ENCODE measurements at regions not wholly inside any gene's neighbourhood (a gene's known extent, or its start where the extent isn't known, plus 50 kb on each side); places are given as distances from the start of the nearest gene placed in this dataset.

DNA sequence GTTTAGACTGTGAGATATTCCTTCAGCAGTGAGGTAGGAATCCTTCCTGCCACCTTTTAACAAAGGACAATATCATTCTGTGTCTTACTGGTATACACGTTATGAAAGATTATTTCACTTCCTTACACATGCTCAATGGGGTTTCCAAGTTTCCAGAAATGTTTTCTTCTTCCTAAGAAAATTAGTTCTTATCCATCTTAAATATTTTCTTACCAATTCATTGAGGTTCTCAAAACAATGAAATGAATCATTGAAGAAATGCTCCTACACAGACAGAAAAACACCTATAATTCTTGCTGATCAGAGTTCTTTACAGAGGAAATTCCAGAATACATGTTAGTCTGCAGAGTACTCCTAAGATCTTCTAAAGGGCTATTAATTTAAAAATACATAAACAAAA, 51.4 kb upstream of the SEC61G start:
- TF ChIP-seq, protein P1, sequence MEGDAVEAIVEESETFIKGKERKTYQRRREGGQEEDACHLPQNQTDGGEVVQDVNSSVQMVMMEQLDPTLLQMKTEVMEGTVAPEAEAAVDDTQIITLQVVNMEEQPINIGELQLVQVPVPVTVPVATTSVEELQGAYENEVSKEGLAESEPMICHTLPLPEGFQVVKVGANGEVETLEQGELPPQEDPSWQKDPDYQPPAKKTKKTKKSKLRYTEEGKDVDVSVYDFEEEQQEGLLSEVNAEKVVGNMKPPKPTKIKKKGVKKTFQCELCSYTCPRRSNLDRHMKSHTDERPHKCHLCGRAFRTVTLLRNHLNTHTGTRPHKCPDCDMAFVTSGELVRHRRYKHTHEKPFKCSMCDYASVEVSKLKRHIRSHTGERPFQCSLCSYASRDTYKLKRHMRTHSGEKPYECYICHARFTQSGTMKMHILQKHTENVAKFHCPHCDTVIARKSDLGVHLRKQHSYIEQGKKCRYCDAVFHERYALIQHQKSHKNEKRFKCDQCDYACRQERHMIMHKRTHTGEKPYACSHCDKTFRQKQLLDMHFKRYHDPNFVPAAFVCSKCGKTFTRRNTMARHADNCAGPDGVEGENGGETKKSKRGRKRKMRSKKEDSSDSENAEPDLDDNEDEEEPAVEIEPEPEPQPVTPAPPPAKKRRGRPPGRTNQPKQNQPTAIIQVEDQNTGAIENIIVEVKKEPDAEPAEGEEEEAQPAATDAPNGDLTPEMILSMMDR (IDR thresholded peaks at IDR 0.05; ENCODE audit: borderline replicate concordance): no peak
- Histone ChIP-seq H3K27ac (replicated peaks) (peak overlapping the region; percentile 69), H3K36me3 (no peaks in the 10 kb centered on the region), H3K4me3 (no peak overlapping the region), H3K4me1 (peaks cover 36% of the 10 kb centered on the region), H3K9me3 (replicated peaks) (no peaks in the 10 kb centered on the region), H3K27me3 (ENCODE audit: low read depth) (no peaks in the 10 kb centered on the region)
- DNase-seq: no peak
- intact Hi-C loops (cut with micrococcal nuclease): no loop called here

DNA sequence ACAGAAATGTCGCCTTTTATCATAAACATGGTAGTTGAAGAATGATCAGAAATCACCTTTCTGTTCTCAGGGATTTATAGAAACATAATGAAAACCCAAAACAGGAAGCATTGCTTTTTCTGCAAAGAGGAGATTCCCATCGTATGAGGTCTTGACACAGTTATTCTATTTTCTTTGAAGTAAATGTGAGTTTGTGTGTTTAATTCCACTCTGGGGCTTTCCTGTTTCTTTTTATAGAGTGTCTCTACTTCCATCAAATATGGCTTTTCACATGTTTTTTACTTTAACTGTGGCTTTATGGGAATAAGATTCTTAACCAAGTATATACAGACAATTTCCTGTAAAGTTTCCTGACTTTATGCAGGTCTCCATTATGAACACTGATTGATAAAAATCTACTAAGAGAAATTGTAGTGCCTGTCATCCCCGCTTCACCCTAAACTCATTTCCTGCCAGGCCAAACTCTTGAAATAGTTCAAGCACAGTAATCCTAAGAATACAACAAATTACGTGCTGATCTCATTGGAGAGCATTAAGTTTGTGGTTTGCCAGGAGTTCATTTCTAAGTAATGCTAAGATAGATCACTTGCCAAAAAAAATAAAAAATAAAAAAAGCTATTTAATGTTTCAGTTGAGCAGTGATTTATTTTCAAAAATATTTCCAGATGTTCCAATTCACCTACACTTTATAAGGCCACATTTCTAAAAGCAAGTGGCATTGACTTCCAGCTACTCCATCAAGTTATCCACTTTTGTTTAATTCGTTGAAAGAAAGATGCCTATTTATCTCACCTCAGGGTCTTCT, 52.2 kb upstream of the SEC61G start:
- intact Hi-C loops (cut with micrococcal nuclease): no loop called here
- DNase-seq: no peak
- peaks cover 36% of the 10 kb centered on the region for H3K4me1 ChIP-seq
- peak overlapping the region; percentile 69 for H3K27ac ChIP-seq (replicated peaks)
- no peaks in the 10 kb centered on the region for H3K27me3 ChIP-seq (ENCODE audit: low read depth)
- no peaks in the 10 kb centered on the region for H3K9me3 ChIP-seq (replicated peaks)
- H3K36me3 ChIP-seq: no peaks in the 10 kb centered on the region
- TF ChIP-seq, protein P1 (IDR thresholded peaks at IDR 0.05; ENCODE audit: borderline replicate concordance): no peak
- H3K4me3 ChIP-seq: no peak overlapping the region

DNA sequence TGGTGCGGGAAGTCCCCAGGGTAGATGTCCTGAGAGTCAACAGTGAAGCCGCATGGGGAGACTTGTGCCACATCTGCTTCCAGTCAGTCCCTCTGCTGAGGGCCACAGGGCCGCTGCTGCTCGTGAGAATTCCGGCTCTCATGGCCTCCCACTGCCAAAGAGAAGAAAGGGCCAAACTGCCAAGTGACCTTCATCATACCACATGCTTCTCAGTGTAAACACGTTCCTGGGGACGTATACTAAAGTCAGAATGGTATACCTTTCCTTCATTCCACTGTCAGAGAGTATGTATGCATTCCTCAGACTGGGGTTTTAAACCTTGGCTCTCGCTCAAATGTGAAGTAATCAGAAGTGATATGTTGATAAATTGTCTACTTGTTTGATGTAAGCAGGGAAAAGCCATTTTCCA, 52.8 kb upstream of the SEC61G start:
- no peak for DNase-seq
- H3K27ac ChIP-seq (replicated peaks): peak overlapping the region; percentile 69
- intact Hi-C loops (cut with micrococcal nuclease): no loop called here
- H3K36me3 ChIP-seq: no peaks in the 10 kb centered on the region
- peaks cover 36% of the 10 kb centered on the region for H3K4me1 ChIP-seq
- H3K4me3 ChIP-seq: no peak overlapping the region
- TF ChIP-seq, protein P1 (IDR thresholded peaks at IDR 0.05; ENCODE audit: borderline replicate concordance): no peak
- no peaks in the 10 kb centered on the region for H3K27me3 ChIP-seq (ENCODE audit: low read depth)
- no peaks in the 10 kb centered on the region for H3K9me3 ChIP-seq (replicated peaks)

DNA sequence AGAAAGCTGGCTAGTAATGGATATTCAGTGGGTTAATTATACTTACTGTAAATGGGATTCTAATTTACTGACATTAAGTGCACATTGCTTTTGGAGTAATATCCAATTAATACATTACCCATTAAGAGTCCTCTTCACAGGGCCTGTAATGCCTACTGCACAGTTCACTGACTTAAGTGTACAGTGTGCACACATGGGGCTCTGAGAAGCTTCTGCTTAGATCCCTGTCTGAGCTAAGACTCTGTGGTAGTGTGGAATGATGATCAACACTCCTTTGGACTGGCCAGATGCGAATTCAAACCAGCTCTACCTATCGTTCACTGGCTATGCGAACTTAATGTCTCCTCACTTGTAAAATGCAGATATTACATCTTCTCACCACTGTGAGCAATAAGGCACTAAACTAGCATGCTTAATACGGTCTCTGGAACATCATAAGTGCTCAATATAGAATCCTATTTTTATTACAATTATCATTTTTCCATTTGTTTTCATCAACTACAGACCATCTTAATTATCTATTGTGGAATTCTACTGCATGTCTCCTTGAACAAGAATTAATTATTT, 53.8 kb upstream of the SEC61G start:
- no peak for DNase-seq
- Histone ChIP-seq H3K27me3 (ENCODE audit: low read depth) (no peaks in the 10 kb centered on the region), H3K36me3 (no peaks in the 10 kb centered on the region), H3K9me3 (replicated peaks) (no peaks in the 10 kb centered on the region), H3K4me1 (peaks cover 36% of the 10 kb centered on the region), H3K4me3 (no peak overlapping the region), H3K27ac (replicated peaks) (peak overlapping the region; percentile 35)
- TF ChIP-seq, protein P1 (IDR thresholded peaks at IDR 0.05; ENCODE audit: borderline replicate concordance): no peak
- intact Hi-C loops (cut with micrococcal nuclease): no loop called here

DNA sequence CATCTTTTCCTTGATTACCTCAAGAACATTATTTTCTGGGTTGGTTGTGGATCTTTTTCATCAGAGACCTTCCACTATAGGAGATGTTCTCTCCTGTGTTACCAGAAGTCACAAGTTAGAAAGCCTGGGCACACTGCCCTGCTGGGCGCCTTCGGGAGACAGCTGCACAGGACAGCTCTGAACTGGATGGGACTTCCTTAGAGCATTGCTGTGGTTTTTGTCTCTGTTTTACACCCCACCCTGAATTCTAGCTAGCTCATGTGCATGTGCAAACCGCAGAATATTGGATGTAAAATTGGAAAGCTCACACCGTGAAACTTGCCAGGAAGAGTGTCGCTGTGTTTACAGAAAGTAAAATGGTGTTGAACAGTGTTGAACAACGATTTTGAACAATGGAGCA, 54.4 kb upstream of the SEC61G start:
- H3K36me3 ChIP-seq: no peaks in the 10 kb centered on the region
- TF ChIP-seq, protein P1 (IDR thresholded peaks at IDR 0.05; ENCODE audit: borderline replicate concordance): no peak
- no peaks in the 10 kb centered on the region for H3K27me3 ChIP-seq (ENCODE audit: low read depth)
- H3K4me1 ChIP-seq: peaks cover 36% of the 10 kb centered on the region
- intact Hi-C loops (cut with micrococcal nuclease): no loop called here
- peak; percentile 43 for DNase-seq
- no peaks in the 10 kb centered on the region for H3K9me3 ChIP-seq (replicated peaks)
- H3K27ac ChIP-seq (replicated peaks): peak overlapping the region; percentile 35
- H3K4me3 ChIP-seq: no peak overlapping the region
